ENCODE measurements at regions not wholly inside any gene's neighbourhood (a gene's known extent, or its start where the extent isn't known, plus 50 kb on each side); places are given as distances from the start of the nearest gene placed in this dataset.
A peak's percentile ranks its signal among the peaks of the same experiment; 100 is the strongest.
"Not testable (repeated sequence)": the region's sequence is repeated elsewhere in the genome, so short reads cannot be mapped to it uniquely, and the experiment has no call there.

GRCh38 chrX:42290608-42291007, 367.3 kb upstream of the CASK start:
- DNase-seq: no peak

- no peak for DNase-seq
Observed at GRCh38 chrX:42289492-42290385, 366.4 kb upstream of the CASK start.

GRCh38 chrX:42285681-42286080, 362.3 kb upstream of the CASK start:
- not testable (repeated sequence) for DNase-seq

GRCh38 chrX:42276982-42277690, 353.8 kb upstream of the CASK start:
- DNase-seq: no peak

GRCh38 chrX:42274151-42274550, 350.8 kb upstream of the CASK start:
- DNase-seq: no peak

- DNase-seq: no peak
Observed at GRCh38 chrX:42273387-42273786, 350.0 kb upstream of the CASK start.

GRCh38 chrX:42269186-42269585, 345.8 kb upstream of the CASK start:
- peak; percentile 1 for DNase-seq

GRCh38 chrX:42260854-42261253, 337.5 kb upstream of the CASK start:
- DNase-seq: no peak

- peak; percentile 3 for DNase-seq
Observed at GRCh38 chrX:42248226-42248625, 324.9 kb upstream of the CASK start.

- peak; percentile 1 for DNase-seq
Observed at GRCh38 chrX:42247241-42247640, 323.9 kb upstream of the CASK start.

GRCh38 chrX:42246814-42247213, 323.5 kb upstream of the CASK start:
- DNase-seq: peak; percentile 1

- DNase-seq: no peak
Observed at GRCh38 chrX:42242004-42242403, 318.6 kb upstream of the CASK start.

- no peak for DNase-seq
Observed at GRCh38 chrX:42241421-42241820, 318.1 kb upstream of the CASK start.

- DNase-seq: no peak
Observed at GRCh38 chrX:42237956-42238355, 314.6 kb upstream of the CASK start.

GRCh38 chrX:42229533-42229932, 306.2 kb upstream of the CASK start:
- DNase-seq: no peak

GRCh38 chrX:42220666-42221065, 297.3 kb upstream of the CASK start:
- DNase-seq: no peak

GRCh38 chrX:42220083-42220482, 296.7 kb upstream of the CASK start:
- DNase-seq: no peak

GRCh38 chrX:42219231-42219630, 295.9 kb upstream of the CASK start:
- peak; percentile 9 for DNase-seq

GRCh38 chrX:42195506-42195905, 272.2 kb upstream of the CASK start:
- no peak for DNase-seq

- no peak for DNase-seq
Observed at GRCh38 chrX:42189576-42189975, 266.2 kb upstream of the CASK start.

GRCh38 chrX:42188730-42189129, 265.4 kb upstream of the CASK start:
- DNase-seq: no peak

GRCh38 chrX:42176789-42177188, 253.4 kb upstream of the CASK start:
- DNase-seq: no peak

GRCh38 chrX:42175843-42176242, 252.5 kb upstream of the CASK start:
- no peak for DNase-seq

GRCh38 chrX:42157923-42158322, 234.6 kb upstream of the CASK start:
- DNase-seq: not testable (repeated sequence)

All from NCI-H226 (cell line).